ENCODE measurements at regions not wholly inside any gene's neighbourhood (a gene's known extent, or its start where the extent isn't known, plus 50 kb on each side); places are given as distances from the start of the nearest gene placed in this dataset.

- Histone ChIP-seq H3K4me3 (ENCODE audit: low read depth, low read length, poor library complexity, severe bottlenecking) (no peak overlapping the region), H3K27ac (ENCODE audit: low read depth, low read length, poor library complexity, severe bottlenecking) (no peak overlapping the region), H3K4me1 (ENCODE audit: insufficient read depth, low read length, poor library complexity, severe bottlenecking) (no peaks in the 10 kb centered on the region), H3K9me3 (ENCODE audit: low read depth, low read length, poor library complexity, severe bottlenecking) (no peaks in the 10 kb centered on the region), H3K36me3 (ENCODE audit: insufficient read depth, low read length, poor library complexity, severe bottlenecking) (no peaks in the 10 kb centered on the region), H3K27me3 (replicated peaks; ENCODE audit: insufficient read depth, low read depth, low read length, poor library complexity) (peaks cover 3% of the 10 kb centered on the region)
- intact Hi-C loops (cut with micrococcal nuclease; ENCODE audit: unreplicated experiment): no loop called here
- TF ChIP-seq EZH2 (IDR thresholded peaks at IDR 0.05; ENCODE audit: borderline replicate concordance, low read depth, low read length, poor library complexity, severe bottlenecking): no peak
- TF ChIP-seq CTCF (conservative IDR thresholded peaks at IDR 0.05; ENCODE audit: low read depth, low read length): no peak
- POLR2A ChIA-PET (ENCODE audit: low non-redundant PET): no interaction called here
- no peak for DNase-seq (ENCODE audit: low spot score)
- CTCF ChIA-PET: no interaction called here
- no TSS peak for BruUV-seq (replicated peaks)
Observed at GRCh38 chr22:44650806-44651205, 51.2 kb upstream of the PRR5 start.

GRCh38 chr22:44648821-44649565 is 53.0 kb upstream of the PRR5 start:
- no TSS peak for BruUV-seq (replicated peaks)
- TF ChIP-seq CTCF (conservative IDR thresholded peaks at IDR 0.05; ENCODE audit: low read depth, low read length) (no peak), EZH2 (IDR thresholded peaks at IDR 0.05; ENCODE audit: borderline replicate concordance, low read depth, low read length, poor library complexity, severe bottlenecking) (no peak)
- H3K4me3 ChIP-seq (ENCODE audit: low read depth, low read length, poor library complexity, severe bottlenecking): no peak overlapping the region
- POLR2A ChIA-PET (ENCODE audit: low non-redundant PET): no interaction called here
- intact Hi-C loops (cut with micrococcal nuclease; ENCODE audit: unreplicated experiment): no loop called here
- no peaks in the 10 kb centered on the region for H3K9me3 ChIP-seq (ENCODE audit: low read depth, low read length, poor library complexity, severe bottlenecking)
- CTCF ChIA-PET: no interaction called here
- H3K4me1 ChIP-seq (ENCODE audit: insufficient read depth, low read length, poor library complexity, severe bottlenecking): no peaks in the 10 kb centered on the region
- no peak for DNase-seq (ENCODE audit: low spot score)
- no peaks in the 10 kb centered on the region for H3K36me3 ChIP-seq (ENCODE audit: insufficient read depth, low read length, poor library complexity, severe bottlenecking)
- peaks cover 5% of the 10 kb centered on the region for H3K27me3 ChIP-seq (replicated peaks; ENCODE audit: insufficient read depth, low read depth, low read length, poor library complexity)
- no peak overlapping the region for H3K27ac ChIP-seq (ENCODE audit: low read depth, low read length, poor library complexity, severe bottlenecking)

- Histone ChIP-seq H3K4me3 (ENCODE audit: low read depth, low read length, poor library complexity, severe bottlenecking) (no peak overlapping the region), H3K27ac (ENCODE audit: low read depth, low read length, poor library complexity, severe bottlenecking) (no peak overlapping the region), H3K27me3 (replicated peaks; ENCODE audit: insufficient read depth, low read depth, low read length, poor library complexity) (peaks cover 5% of the 10 kb centered on the region), H3K36me3 (ENCODE audit: insufficient read depth, low read length, poor library complexity, severe bottlenecking) (no peaks in the 10 kb centered on the region), H3K9me3 (ENCODE audit: low read depth, low read length, poor library complexity, severe bottlenecking) (no peaks in the 10 kb centered on the region), H3K4me1 (ENCODE audit: insufficient read depth, low read length, poor library complexity, severe bottlenecking) (no peaks in the 10 kb centered on the region)
- intact Hi-C loops (cut with micrococcal nuclease; ENCODE audit: unreplicated experiment): no loop called here
- BruUV-seq (replicated peaks): no TSS peak
- POLR2A ChIA-PET (ENCODE audit: low non-redundant PET): no interaction called here
- no peak for DNase-seq (ENCODE audit: low spot score)
- CTCF ChIA-PET: no interaction called here
- TF ChIP-seq EZH2 (IDR thresholded peaks at IDR 0.05; ENCODE audit: borderline replicate concordance, low read depth, low read length, poor library complexity, severe bottlenecking) (no peak), CTCF (conservative IDR thresholded peaks at IDR 0.05; ENCODE audit: low read depth, low read length) (no peak)
Observed at GRCh38 chr22:44648085-44648820, 53.8 kb upstream of the PRR5 start.

Data from A673 (cell line).